Endothelial cell of umbilical vein (primary cell): ENCODE measurements at regions not wholly inside any gene's neighbourhood (a gene's known extent, or its start where the extent isn't known, plus 50 kb on each side); places are given as distances from the start of the nearest gene placed in this dataset.

Source experiments
- BruUV-seq: library from RNA; stranded (reverse); fragments of 400-500 nt; replicated peaks from 2 replicates; lab custom pipeline; 2021; lab: Mats Ljungman, UMichigan
- CTCF ChIA-PET: fragments of 300-600, 350-600 bp; sonication (Branson Sonifier 250); formaldehyde crosslinking; loops from one replicate; lab custom pipeline; 2021; ENCODE audit warnings: antibody characterized with exemption, inconsistent platforms; lab: Charles Lee
- POLR2A ChIA-PET: fragments of 300-600, 350-600 bp; sonication (Branson Sonifier 250); formaldehyde crosslinking; loops from one replicate; lab custom pipeline; 2021; ENCODE audit warnings: antibody characterized with exemption, inconsistent platforms; lab: Charles Lee
- DNase-seq: peaks from one replicate; pipeline ENCODE4 v3.0.0-alpha.2; 2011; ENCODE audit warnings: low read depth, low spot score
- FAIRE-seq: peaks from 2 replicates; lab custom pipeline; 2011; peaks lifted over from hg19 to GRCh38; lab: Jason Lieb, UNC
- H2AFZ ChIP-seq: 2 replicates; pipeline ENCODE4 v1.6.0; 2012; ENCODE audit warnings: low read depth, low read length, control low read depth, inconsistent platforms
- H3K27ac ChIP-seq: 2 replicates; pipeline ENCODE4 v1.5.1; 2011; ENCODE audit warnings: low read depth, mild to moderate bottlenecking, control low read depth, low read length, moderate library complexity; ENCODE audit not compliant: insufficient read depth
- H3K27me3 ChIP-seq, 2 experiments: 2 replicates each; pipeline versions ENCODE4 v1.6.0 to v1.6.1; 2011; ENCODE audit warnings: low read length in 2 of 2, mixed read lengths in 1 of 2; ENCODE audit not compliant: control insufficient read depth in 2 of 2, insufficient read depth in 2 of 2
- H3K36me3 ChIP-seq, 2 experiments: 2 replicates in 1 of 2; 3 replicates in 1 of 2; pipeline ENCODE4 v1.5.1; 2011; ENCODE audit warnings: low read length in 2 of 2, mild to moderate bottlenecking in 1 of 2, moderate library complexity in 1 of 2; ENCODE audit not compliant: control insufficient read depth in 2 of 2, insufficient read depth in 2 of 2; ENCODE audit errors: extremely low read depth in 1 of 2
- H3K4me1 ChIP-seq: 3 replicates; pipeline ENCODE4 v1.5.1; 2011; ENCODE audit warnings: mild to moderate bottlenecking, low read length; ENCODE audit not compliant: control insufficient read depth, insufficient read depth; ENCODE audit errors: extremely low read depth
- H3K4me2 ChIP-seq: 2 replicates; pipeline ENCODE4 v1.6.1; 2011; ENCODE audit warnings: low read length, control low read depth, mixed read lengths; ENCODE audit not compliant: insufficient read depth
- H3K4me3 ChIP-seq, 3 experiments: fragments of 200-600 bp in 1 of 3; sonication (generic), shearing (Covaris generic) in 1 of 3; replicated peaks in 1 of 3; 2 replicates each; pipeline ENCODE4 v1.5.1; 2011 to 2016; ENCODE audit warnings: control low read depth in 3 of 3, low read length in 3 of 3, mild to moderate bottlenecking in 2 of 3, inconsistent platforms in 1 of 3, low read depth in 1 of 3, moderate library complexity in 1 of 3; ENCODE audit not compliant: insufficient read depth in 1 of 3
- H3K79me2 ChIP-seq: 2 replicates; pipeline ENCODE4 v1.6.0; 2012; ENCODE audit warnings: low read length, inconsistent platforms; ENCODE audit not compliant: control insufficient read depth, insufficient read depth
- H3K9ac ChIP-seq: replicated peaks from 2 replicates; pipeline ENCODE3; 2011; ENCODE audit warnings: low read length, control low read depth; ENCODE audit not compliant: insufficient read depth; ENCODE audit errors: extremely low read depth
- H3K9me1 ChIP-seq: replicated peaks from 3 replicates; pipeline ENCODE4 v1.6.0; 2011; ENCODE audit warnings: mild to moderate bottlenecking, low read length; ENCODE audit not compliant: control insufficient read depth, insufficient read depth; ENCODE audit errors: extremely low read depth
- H3K9me3 ChIP-seq: replicated peaks from 2 replicates; pipeline ENCODE4 v1.5.1; 2012; ENCODE audit warnings: low read length, inconsistent platforms; ENCODE audit not compliant: control insufficient read depth, insufficient read depth
- H4K20me1 ChIP-seq: replicated peaks from 2 replicates; pipeline ENCODE3; 2011; ENCODE audit warnings: mild to moderate bottlenecking, low read length; ENCODE audit not compliant: control insufficient read depth, insufficient read depth; ENCODE audit errors: extremely low read depth
- CTCF ChIP-seq, 2 donors: IDR thresholded peaks; 1 replicate in 1 of 2; 2 replicates in 1 of 2; pipeline ENCODE4 v1.5.1; 2011; ENCODE audit warnings: low read length in 2 of 2, mild to moderate bottlenecking in 2 of 2, moderate library complexity in 2 of 2, control low read depth in 1 of 2, inconsistent platforms in 1 of 2, low read depth in 1 of 2; ENCODE audit not compliant: insufficient read depth in 1 of 2; ENCODE audit errors: extremely low read depth in 1 of 2
- EZH2 ChIP-seq: IDR thresholded peaks from 2 replicates; pipeline ENCODE4 v1.6.1; 2012; ENCODE audit warnings: borderline replicate concordance, low read depth, mild to moderate bottlenecking, moderate library complexity, low read length, inconsistent platforms; ENCODE audit not compliant: severe bottlenecking
- FOS ChIP-seq: IDR thresholded peaks from 2 replicates; pipeline ENCODE4 v1.6.1; 2011; ENCODE audit warnings: mild to moderate bottlenecking, low read length, moderate library complexity, borderline replicate concordance; ENCODE audit not compliant: insufficient read depth
- GATA2 ChIP-seq: IDR thresholded peaks from 2 replicates; pipeline ENCODE4 v1.7.0; 2011; ENCODE audit warnings: low read depth, mild to moderate bottlenecking, moderate library complexity, mixed read lengths, low read length; ENCODE audit not compliant: insufficient read length, insufficient read depth
- JUN ChIP-seq: IDR thresholded peaks from 2 replicates; pipeline ENCODE4 v1.6.1; 2011; ENCODE audit warnings: borderline replicate concordance, low read depth; ENCODE audit not compliant: insufficient read length, insufficient read depth
- MAX ChIP-seq: IDR thresholded peaks from 2 replicates; pipeline ENCODE4 v1.6.1; 2011; ENCODE audit not compliant: insufficient read depth, insufficient read length
- MYC ChIP-seq: IDR thresholded peaks from one replicate; pipeline ENCODE4 v1.6.1; 2011; ENCODE audit warnings: mild to moderate bottlenecking, low read depth, low read length
- POLR2A ChIP-seq: IDR thresholded peaks from 2 replicates; pipeline ENCODE4 v1.6.1; 2012; ENCODE audit warnings: low read depth, mild to moderate bottlenecking, control low read depth, low read length
- POLR2AphosphoS5 ChIP-seq: IDR thresholded peaks from 2 replicates; pipeline ENCODE4 v1.6.1; 2012; ENCODE audit warnings: low read depth, mild to moderate bottlenecking, control low read depth, low read length, moderate library complexity; ENCODE audit not compliant: insufficient read depth
- dilution Hi-C: fragments of 300-500 bp; cut with MboI; formaldehyde crosslinking; loops from one replicate; pipeline ENCODE4 v1.15.0; 2019; ENCODE audit warnings: low sequenced_read_pairs; ENCODE audit not compliant: extremely low pct_ligation_motif_present
- intact Hi-C: fragments of 100-400 bp; cut with micrococcal nuclease; formaldehyde crosslinking; loops from one replicate; pipeline ENCODE4 v1.10.0; 2022

- TF ChIP-seq MAX: no peak
- no peak for TF ChIP-seq JUN
- no peak for TF ChIP-seq FOS
- TF ChIP-seq MYC: no peak
- no peak for TF ChIP-seq POLR2A
- TF ChIP-seq POLR2AphosphoS5: no peak
- no peak for TF ChIP-seq GATA2
- no peak for TF ChIP-seq EZH2
- no peak for TF ChIP-seq CTCF (IDR thresholded peaks at IDR 0.05; ENCODE audit: extremely low read depth in 1 of 2, insufficient read depth in 1 of 2, low read depth in 1 of 2, low read length in 2 of 2)
- CTCF ChIA-PET: interaction anchor here (0.7 to 1.5 kb wide), 2 partner anchors 13 to 109 kb away, joined by 3 to 5 read pairs; no protein-coding TSS in a partner anchor
- intact Hi-C loops: no loop called here
Measured at GRCh38 chr9:15361737-15362136, 54.7 kb upstream of the TTC39B start.

More at GRCh38 chr9:15361737-15362136, 54.7 kb upstream of the TTC39B start:
- H3K4me3 ChIP-seq: no peak overlapping the region
- POLR2A ChIA-PET: no interaction called here
- H3K27me3 ChIP-seq: no peaks in the 10 kb centered on the region
- no peak overlapping the region for H3K27ac ChIP-seq
- FAIRE-seq (no peak), DNase-seq (no peak)
- H3K36me3 ChIP-seq: no peaks in the 10 kb centered on the region
- H3K4me2 ChIP-seq: no peak overlapping the region
- H2AFZ ChIP-seq: no peak overlapping the region
- no peaks in the 10 kb centered on the region for H4K20me1 ChIP-seq
- H3K4me1 ChIP-seq: no peaks in the 10 kb centered on the region
- no peak overlapping the region for H3K9ac ChIP-seq
- H3K9me3 ChIP-seq: no peaks in the 10 kb centered on the region
- BruUV-seq: no TSS peak
- dilution Hi-C loops: no loop called here
- H3K9me1 ChIP-seq: no peaks in the 10 kb centered on the region
- H3K79me2 ChIP-seq: no peaks in the 10 kb centered on the region
